ENCODE measurements at regions not wholly inside any gene's neighbourhood (a gene's known extent, or its start where the extent isn't known, plus 50 kb on each side); places are given as distances from the start of the nearest gene placed in this dataset.

- TF ChIP-seq, protein P1, sequence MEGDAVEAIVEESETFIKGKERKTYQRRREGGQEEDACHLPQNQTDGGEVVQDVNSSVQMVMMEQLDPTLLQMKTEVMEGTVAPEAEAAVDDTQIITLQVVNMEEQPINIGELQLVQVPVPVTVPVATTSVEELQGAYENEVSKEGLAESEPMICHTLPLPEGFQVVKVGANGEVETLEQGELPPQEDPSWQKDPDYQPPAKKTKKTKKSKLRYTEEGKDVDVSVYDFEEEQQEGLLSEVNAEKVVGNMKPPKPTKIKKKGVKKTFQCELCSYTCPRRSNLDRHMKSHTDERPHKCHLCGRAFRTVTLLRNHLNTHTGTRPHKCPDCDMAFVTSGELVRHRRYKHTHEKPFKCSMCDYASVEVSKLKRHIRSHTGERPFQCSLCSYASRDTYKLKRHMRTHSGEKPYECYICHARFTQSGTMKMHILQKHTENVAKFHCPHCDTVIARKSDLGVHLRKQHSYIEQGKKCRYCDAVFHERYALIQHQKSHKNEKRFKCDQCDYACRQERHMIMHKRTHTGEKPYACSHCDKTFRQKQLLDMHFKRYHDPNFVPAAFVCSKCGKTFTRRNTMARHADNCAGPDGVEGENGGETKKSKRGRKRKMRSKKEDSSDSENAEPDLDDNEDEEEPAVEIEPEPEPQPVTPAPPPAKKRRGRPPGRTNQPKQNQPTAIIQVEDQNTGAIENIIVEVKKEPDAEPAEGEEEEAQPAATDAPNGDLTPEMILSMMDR (IDR thresholded peaks at IDR 0.05) = no peak
- TF ChIP-seq EP300 (IDR thresholded peaks at IDR 0.05) = no peak
Observed at GRCh38 chr11:62057069-62057468, 66.7 kb upstream of the INCENP start.
